ENCODE measurements at regions not wholly inside any gene's neighbourhood (a gene's known extent, or its start where the extent isn't known, plus 50 kb on each side); places are given as distances from the start of the nearest gene placed in this dataset.

GRCh38 chr11:112835591-112836255, 125.5 kb upstream of the NCAM1 start:
- no peak for TF ChIP-seq POLR2A (IDR thresholded peaks at IDR 0.05)
- no peak for TF ChIP-seq CTCF (IDR thresholded peaks at IDR 0.05)

Measured in breast epithelium (tissue), 3 donors.